IMR-90 (cell line): ENCODE measurements at regions not wholly inside any gene's neighbourhood (a gene's known extent, or its start where the extent isn't known, plus 50 kb on each side); places are given as distances from the start of the nearest gene placed in this dataset.

Experiments
- ATAC-seq: fragments of 200-7000 bp; cut with Tn5 transposase; 2 replicates; pipeline ENCODE4 v1.9.1; 2020; ENCODE audit warnings: low read depth, mild to moderate bottlenecking, moderate library complexity
- BruUV-seq: library from RNA; stranded (reverse); fragments of 400-500 nt; replicated peaks from 2 replicates; lab custom pipeline; 2021; lab: Mats Ljungman, UMichigan
- CTCF ChIA-PET: fragments of 300-600 bp; formaldehyde crosslinking; extraction: SDS; loops from one replicate; lab custom pipeline; 2021; ENCODE audit warnings: antibody characterized with exemption; lab: Yijun Ruan, JAX
- POLR2A ChIA-PET: fragments of 300-600 bp; sonication (Branson Sonifier 250); formaldehyde crosslinking; loops from one replicate; lab custom pipeline; 2022; ENCODE audit warnings: antibody characterized with exemption; ENCODE audit not compliant: unreplicated experiment; lab: Charles Lee
- DNase-seq: peaks from one replicate; pipeline ENCODE4 v3.0.0; 2013
- H2AFZ ChIP-seq: replicated peaks from 2 replicates; pipeline ENCODE3; 2013; ENCODE audit warnings: low read length, mild to moderate bottlenecking; ENCODE audit not compliant: poor library complexity
- H2AK5ac ChIP-seq: 2 replicates; pipeline ENCODE4 v1.6.1; 2013; ENCODE audit warnings: low read depth, low read length, inconsistent platforms
- H2AK9ac ChIP-seq: replicated peaks from 2 replicates; pipeline ENCODE3; 2013; ENCODE audit warnings: mild to moderate bottlenecking, low read depth, low read length, moderate library complexity; ENCODE audit not compliant: poor library complexity
- H2BK120ac ChIP-seq: 2 replicates; pipeline ENCODE4 v1.6.1; 2013; ENCODE audit warnings: low read depth, low read length, inconsistent platforms
- H2BK15ac ChIP-seq: 3 replicates; pipeline ENCODE4 v1.6.1; 2013; ENCODE audit warnings: low read depth, low read length, inconsistent platforms
- H2BK20ac ChIP-seq: 2 replicates; pipeline ENCODE4 v1.6.1; 2013; ENCODE audit warnings: low read depth, mild to moderate bottlenecking, inconsistent platforms, low read length, moderate library complexity
- H2BK5ac ChIP-seq: 2 replicates; pipeline ENCODE4 v1.6.1; 2013; ENCODE audit warnings: mild to moderate bottlenecking, low read depth, low read length, inconsistent platforms; ENCODE audit not compliant: poor library complexity, severe bottlenecking
- H3K14ac ChIP-seq: replicated peaks from 2 replicates; pipeline ENCODE4 v1.6.1; 2013; ENCODE audit warnings: low read depth, low read length, inconsistent platforms
- H3K18ac ChIP-seq: 2 replicates; pipeline ENCODE4 v1.6.1; 2013; ENCODE audit warnings: low read depth, low read length, control low read depth
- H3K23ac ChIP-seq: 2 replicates; pipeline ENCODE4 v1.6.1; 2013; ENCODE audit warnings: low read depth, low read length, inconsistent platforms
- H3K27ac ChIP-seq: 2 replicates; pipeline ENCODE4 v1.5.1; 2013; ENCODE audit warnings: mild to moderate bottlenecking, control low read depth, low read length; ENCODE audit not compliant: insufficient read depth
- H3K27me3 ChIP-seq: 2 replicates; pipeline ENCODE4 v1.6.1; 2013; ENCODE audit warnings: low read length; ENCODE audit not compliant: control insufficient read depth, insufficient read depth
- H3K36me3 ChIP-seq: 2 replicates; pipeline ENCODE4 v1.6.1; 2013; ENCODE audit warnings: low read length, mixed read lengths; ENCODE audit not compliant: control insufficient read depth, insufficient read depth
- H3K4ac ChIP-seq: 2 replicates; pipeline ENCODE4 v1.6.1; 2013; ENCODE audit warnings: low read depth, low read length, inconsistent platforms
- H3K4me1 ChIP-seq: 2 replicates; pipeline ENCODE4 v1.6.1; 2013; ENCODE audit warnings: low read length, mixed read lengths; ENCODE audit not compliant: control insufficient read depth, insufficient read depth
- H3K4me2 ChIP-seq: 2 replicates; pipeline ENCODE4 v1.6.1; 2013; ENCODE audit warnings: low read depth, mild to moderate bottlenecking, control low read depth, low read length, moderate library complexity
- H3K4me3 ChIP-seq: 2 replicates; pipeline ENCODE4 v1.5.1; 2013; ENCODE audit warnings: low read depth, mild to moderate bottlenecking, control low read depth, low read length, moderate library complexity; ENCODE audit not compliant: insufficient read depth
- H3K56ac ChIP-seq: 2 replicates; pipeline ENCODE4 v1.6.1; 2013; ENCODE audit warnings: low read length, inconsistent platforms; ENCODE audit not compliant: insufficient read depth; ENCODE audit errors: extremely low read depth
- H3K79me1 ChIP-seq, 2 experiments: 2 replicates each; pipeline ENCODE4 v1.6.1; 2013; ENCODE audit warnings: low read length in 2 of 2, inconsistent platforms in 1 of 2, low read depth in 1 of 2
- H3K9ac ChIP-seq: 2 replicates; pipeline ENCODE4 v1.6.1; 2013; ENCODE audit warnings: low read depth, low read length, control low read depth
- H3K9me1 ChIP-seq: 2 replicates; pipeline ENCODE4 v1.6.1; 2013; ENCODE audit warnings: low read length, inconsistent platforms; ENCODE audit not compliant: insufficient read depth
- H3K9me3 ChIP-seq: 2 replicates; pipeline ENCODE4 v1.6.1; 2013; ENCODE audit warnings: low read length; ENCODE audit not compliant: control insufficient read depth, insufficient read depth
- H4K20me1 ChIP-seq: 2 replicates; pipeline ENCODE4 v1.6.1; 2013; ENCODE audit warnings: low read length, inconsistent platforms; ENCODE audit not compliant: insufficient read depth
- H4K5ac ChIP-seq: 2 replicates; pipeline ENCODE4 v1.6.1; 2013; ENCODE audit warnings: mild to moderate bottlenecking, low read depth, low read length, control low read depth
- H4K8ac ChIP-seq, 2 experiments: 2 replicates each; pipeline ENCODE4 v1.6.1; 2013; ENCODE audit warnings: low read depth in 2 of 2, low read length in 2 of 2, control low read depth in 1 of 2, inconsistent platforms in 1 of 2
- H4K91ac ChIP-seq: 2 replicates; pipeline ENCODE4 v1.6.1; 2013; ENCODE audit warnings: low read depth, low read length, inconsistent platforms; ENCODE audit not compliant: insufficient read depth
- BHLHE40 ChIP-seq: fragments of 150-350 bp; IDR thresholded peaks from 2 replicates; pipeline ENCODE4 v1.6.1; 2016; ENCODE audit warnings: mild to moderate bottlenecking, low read depth, low read length
- CEBPB ChIP-seq: IDR thresholded peaks from 2 replicates; pipeline ENCODE4 v1.6.1; 2012; ENCODE audit warnings: low read depth, low read length, improper control_type of control experiment
- CHD1 ChIP-seq: IDR thresholded peaks from 2 replicates; pipeline ENCODE4 v1.6.1; 2012; ENCODE audit warnings: low read depth, low read length, improper control_type of control experiment
- CTCF ChIP-seq: conservative IDR thresholded peaks from 2 replicates; pipeline ENCODE4 v1.5.1; 2012; ENCODE audit warnings: mild to moderate bottlenecking, low read depth, low read length, improper control_type of control experiment
- ELK1 ChIP-seq: fragments of 150-350 bp; IDR thresholded peaks from 2 replicates; pipeline ENCODE4 v1.6.1; 2016; ENCODE audit warnings: low read depth, mild to moderate bottlenecking, low read length, moderate library complexity, borderline replicate concordance
- MAFK ChIP-seq: IDR thresholded peaks from 2 replicates; pipeline ENCODE4 v1.6.1; 2012; ENCODE audit warnings: low read depth, low read length, improper control_type of control experiment
- MAZ ChIP-seq: IDR thresholded peaks from 2 replicates; pipeline ENCODE4 v1.6.1; 2012; ENCODE audit warnings: low read depth, mild to moderate bottlenecking, low read length, improper control_type of control experiment, moderate library complexity, borderline replicate concordance
- MXI1 ChIP-seq: IDR thresholded peaks from 2 replicates; pipeline ENCODE4 v1.6.1; 2012; ENCODE audit warnings: low read depth, mild to moderate bottlenecking, low read length, moderate library complexity, borderline replicate concordance
- NFE2L2 ChIP-seq: fragments of 150-350 bp; IDR thresholded peaks from 2 replicates; pipeline ENCODE4 v1.6.1; 2016; ENCODE audit warnings: low read depth, mild to moderate bottlenecking, low read length
- POLR2A ChIP-seq: IDR thresholded peaks from 2 replicates; pipeline ENCODE4 v1.6.1; 2012; ENCODE audit warnings: mild to moderate bottlenecking, low read depth, low read length
- RAD21 ChIP-seq: IDR thresholded peaks from 2 replicates; pipeline ENCODE4 v1.6.1; 2012; ENCODE audit warnings: low read length, improper control_type of control experiment
- RCOR1 ChIP-seq: IDR thresholded peaks from 2 replicates; pipeline ENCODE4 v1.6.1; 2012; ENCODE audit warnings: mild to moderate bottlenecking, low read length, improper control_type of control experiment; ENCODE audit not compliant: insufficient replicate concordance
- RFX5 ChIP-seq: IDR thresholded peaks from 2 replicates; pipeline ENCODE4 v1.8.0; 2012; ENCODE audit warnings: low read depth, mild to moderate bottlenecking, low read length, moderate library complexity
- SMC3 ChIP-seq: fragments of 150-350 bp; IDR thresholded peaks from 2 replicates; pipeline ENCODE4 v1.6.1; 2016; ENCODE audit warnings: low read depth, mild to moderate bottlenecking, antibody characterized with exemption, low read length, moderate library complexity
- WGBS, 2 experiments: methylation state at CpG; one replicate each; pipeline versions ENCODE4 v1.1.5 to v1.1.7; 2013; ENCODE audit warnings: missing lambda C conversion rate in 2 of 2; ENCODE audit not compliant: insufficient read length in 1 of 2; ENCODE audit errors: extremely low coverage in 2 of 2; 5-methylcytosine and 5-hydroxymethylcytosine counted together
- dilution Hi-C: fragments of 300-500 bp; cut with HindIII; formaldehyde crosslinking; loops from one replicate; pipeline ENCODE4 v1.14.3; 2018; ENCODE audit warnings: low sequenced_read_pairs; ENCODE audit not compliant: unreplicated experiment
- in situ Hi-C: fragments of 300-500 bp; cut with MboI; formaldehyde crosslinking; loops from 3 replicates; pipeline ENCODE4 v1.14.3; 2019; ENCODE audit warnings: low sequenced_read_pairs, inconsistent platforms, mixed read lengths
- intact Hi-C: fragments of 100-400 bp; cut with micrococcal nuclease; formaldehyde crosslinking; loops from 2 replicates; pipeline ENCODE4 v1.10.0; 2022
- TF ChIP-seq, protein P1 (sequence below): fragments of 150-350 bp; IDR thresholded peaks from 2 replicates; pipeline ENCODE4 v1.6.1; 2017; ENCODE audit warnings: mild to moderate bottlenecking, antibody characterized with exemption, low read length, low read depth

- Histone ChIP-seq H3K4ac (no peak overlapping the region), H3K27ac (no peak overlapping the region), H4K8ac (no peak overlapping the region), H3K14ac (no peak overlapping the region), H4K20me1 (no peaks in the 10 kb centered on the region), H2BK120ac (no peak overlapping the region), H2AK9ac (no peak overlapping the region), H2BK5ac (no peak overlapping the region), H3K4me1 (no peaks in the 10 kb centered on the region), H3K4me2 (no peak overlapping the region), H3K9me3 (peaks cover 39% of the 10 kb centered on the region), H2BK15ac (no peak overlapping the region), H3K9me1 (no peaks in the 10 kb centered on the region), H4K5ac (no peak overlapping the region), H3K36me3 (no peaks in the 10 kb centered on the region), H3K27me3 (no peaks in the 10 kb centered on the region), H4K91ac (no peak overlapping the region), H3K9ac (no peak overlapping the region), H3K23ac (no peak overlapping the region), H3K18ac (no peak overlapping the region), H3K79me1 (no peaks in the 10 kb centered on the region), H3K4me3 (no peak overlapping the region), H2AK5ac (no peak overlapping the region), H2AFZ (no peak overlapping the region), H3K56ac (no peak overlapping the region), H2BK20ac (no peak overlapping the region)
- 19% methylated on average over 2 of the region's 26 CpGs; no CpG with 5 or more reads in 1 of the 2 experiments for WGBS, 2 experiments
- in situ Hi-C loops = no loop called here
- intact Hi-C loops = no loop called here
- no peak for ATAC-seq
- DNase-seq = no peak
- dilution Hi-C loops = no loop called here
- no TSS peak for BruUV-seq
- TF ChIP-seq RCOR1 (no peak), RAD21 (no peak), NFE2L2 (no peak), SMC3 (no peak), RFX5 (no peak), BHLHE40 (no peak), MXI1 (no peak), CEBPB (no peak), MAZ (no peak), MAFK (no peak), POLR2A (no peak), ELK1 (no peak), CTCF (no peak), CHD1 (no peak)
- TF ChIP-seq, protein P1, sequence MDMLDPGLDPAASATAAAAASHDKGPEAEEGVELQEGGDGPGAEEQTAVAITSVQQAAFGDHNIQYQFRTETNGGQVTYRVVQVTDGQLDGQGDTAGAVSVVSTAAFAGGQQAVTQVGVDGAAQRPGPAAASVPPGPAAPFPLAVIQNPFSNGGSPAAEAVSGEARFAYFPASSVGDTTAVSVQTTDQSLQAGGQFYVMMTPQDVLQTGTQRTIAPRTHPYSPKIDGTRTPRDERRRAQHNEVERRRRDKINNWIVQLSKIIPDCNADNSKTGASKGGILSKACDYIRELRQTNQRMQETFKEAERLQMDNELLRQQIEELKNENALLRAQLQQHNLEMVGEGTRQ = no peak
- ChIA-PET POLR2A (no interaction called here), CTCF (no interaction called here)
Measured at GRCh38 chr5:3310541-3311261, 284.9 kb upstream of the IRX1 start.
